Fibroblast of lung (primary cell): ENCODE measurements at regions not wholly inside any gene's neighbourhood (a gene's known extent, or its start where the extent isn't known, plus 50 kb on each side); places are given as distances from the start of the nearest gene placed in this dataset.

ENCODE experiments used
- CTCF ChIP-seq, 2 donors: IDR thresholded peaks in 1 of 2; conservative IDR thresholded peaks in 1 of 2; 1 replicate in 1 of 2; 2 replicates in 1 of 2; pipeline ENCODE4 v1.5.1; 2011 to 2012; ENCODE audit warnings: low read length in 2 of 2, control low read depth in 1 of 2, inconsistent platforms in 1 of 2, low read depth in 1 of 2, mild to moderate bottlenecking in 1 of 2
- EZH2 ChIP-seq: IDR thresholded peaks from 2 replicates; pipeline ENCODE4 v1.5.1; 2012; ENCODE audit warnings: low read length, control low read depth, mild to moderate bottlenecking; ENCODE audit errors: missing control alignments

DNA sequence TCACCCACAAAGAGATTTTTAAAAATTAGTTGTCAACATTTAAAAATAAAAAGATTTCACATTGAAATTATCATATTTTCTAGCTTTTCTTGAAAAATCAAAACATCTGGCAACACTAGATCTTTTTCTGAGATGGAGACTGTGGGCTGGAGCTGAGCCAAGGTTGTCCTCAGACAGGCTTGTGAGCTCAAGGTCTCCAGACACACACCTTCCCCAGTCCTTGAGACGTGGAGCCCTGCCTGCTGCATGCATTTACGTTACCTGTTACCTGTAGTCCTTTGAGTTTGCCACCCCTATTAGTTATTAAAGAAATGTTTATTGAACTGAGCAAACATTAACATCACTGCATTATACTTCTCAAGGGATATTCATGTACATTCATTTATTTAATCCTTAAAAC is 87.5 kb upstream of the TLE1 start:
- no peak for TF ChIP-seq CTCF (conservative IDR thresholded peaks at IDR 0.05 in 1 of 2, IDR thresholded peaks at IDR 0.05 in 1 of 2; ENCODE audit: low read depth in 1 of 2, low read length in 2 of 2)
- no peak for TF ChIP-seq EZH2
